ENCODE measurements at regions not wholly inside any gene's neighbourhood (a gene's known extent, or its start where the extent isn't known, plus 50 kb on each side); places are given as distances from the start of the nearest gene placed in this dataset.

- TF ChIP-seq CTCF (IDR thresholded peaks at IDR 0.05; ENCODE audit: insufficient read depth, low read length) (no peak), POLR2AphosphoS5 (IDR thresholded peaks at IDR 0.05; ENCODE audit: low read depth) (no peak), GABPA (IDR thresholded peaks at IDR 0.05; ENCODE audit: low read depth) (no peak)
These were observed 141.3 kb upstream of the HMGN3 start for GRCh38 chr6:79375635-79376337.

Measured in HL-60 (cell line).